HG03025 (cell line): ENCODE measurements at regions not wholly inside any gene's neighbourhood (a gene's known extent, or its start where the extent isn't known, plus 50 kb on each side); places are given as distances from the start of the nearest gene placed in this dataset.

Source experiments
- ATAC-seq: cut with Tn5 transposase; IDR thresholded peaks from one replicate; pipeline ENCODE4 v1.9.1; 2021; ENCODE audit warnings: mild to moderate bottlenecking, moderate library complexity; ENCODE audit not compliant: unreplicated experiment, low FRiP score

DNA sequence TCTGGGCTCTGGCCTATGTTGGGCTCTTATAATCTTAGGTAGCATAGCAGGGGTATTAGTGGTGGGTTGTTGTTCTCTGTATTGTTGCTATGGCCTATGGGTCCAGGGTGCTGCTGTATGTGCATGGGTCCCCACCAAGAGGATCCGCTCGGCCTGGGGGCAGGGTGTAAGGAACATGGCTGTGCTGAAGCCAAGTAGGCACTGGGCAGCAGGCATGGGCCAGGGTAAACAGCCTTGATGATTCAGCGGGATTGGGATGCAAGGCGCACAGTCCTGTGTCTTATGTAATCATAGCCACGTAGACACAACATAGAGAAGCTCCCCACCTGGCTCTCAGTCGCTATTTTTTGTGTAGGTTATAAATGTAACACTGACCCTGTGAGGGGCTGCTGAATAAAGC lies 306.9 kb downstream of the ZPLD1 start:
- no peak for ATAC-seq

DNA sequence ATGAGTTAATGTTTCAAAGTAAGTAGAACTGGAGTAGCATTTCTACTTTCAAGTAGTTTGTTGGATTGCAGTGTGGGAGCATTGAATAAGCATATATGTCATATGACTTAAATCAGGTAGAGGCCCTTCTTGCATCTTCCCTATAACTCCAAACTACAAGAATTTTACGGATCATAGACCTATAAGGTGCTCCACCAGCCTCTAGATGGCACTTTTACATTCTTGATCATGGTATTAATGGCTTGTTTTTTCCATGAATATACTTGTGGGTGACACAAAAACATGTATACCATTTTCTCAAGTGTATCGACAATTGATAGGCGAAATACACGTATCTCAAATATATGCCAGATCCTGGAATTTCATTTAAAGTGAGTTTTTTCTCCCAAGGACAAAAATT lies 311.1 kb downstream of the ZPLD1 start:
- no peak for ATAC-seq

DNA sequence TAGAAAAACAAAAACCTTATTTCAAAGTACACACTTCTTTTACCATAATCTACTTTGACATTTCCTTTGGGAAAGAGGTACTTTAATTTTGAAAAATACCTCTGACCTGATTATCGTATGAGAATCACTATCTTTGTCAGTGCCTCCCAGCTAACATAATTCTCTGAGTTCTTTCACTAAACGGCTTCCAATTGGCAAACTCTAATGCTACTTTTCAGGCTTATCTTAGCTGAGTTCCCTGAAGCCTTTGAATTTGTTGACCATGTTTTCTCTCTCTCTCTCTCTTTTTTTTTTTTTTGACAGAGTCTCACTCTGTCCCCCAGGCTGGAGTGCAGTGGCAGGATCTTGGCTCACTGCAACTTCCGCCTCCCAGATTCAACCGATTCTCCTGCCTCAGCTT lies 312.8 kb downstream of the ZPLD1 start:
- ATAC-seq, result no peak

DNA sequence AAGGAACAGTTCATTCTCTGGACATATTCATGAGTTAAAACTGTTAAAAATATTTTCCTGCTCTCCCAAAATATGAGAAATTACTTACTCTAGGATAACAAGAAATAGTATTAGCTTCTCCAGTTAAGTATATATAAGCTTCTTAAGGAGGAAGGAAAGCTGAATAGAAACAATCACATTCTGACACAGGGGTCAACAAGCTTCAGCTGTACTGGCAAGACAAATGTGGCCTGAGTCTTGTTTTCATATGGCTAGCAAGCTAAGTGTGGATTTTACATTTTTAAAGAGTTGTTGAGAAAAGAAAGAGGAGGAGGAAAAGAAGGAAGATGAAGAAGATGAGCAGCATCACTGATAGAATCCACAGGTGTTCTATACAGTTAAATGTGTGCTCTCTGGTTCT lies 313.8 kb downstream of the ZPLD1 start:
- no peak for ATAC-seq

DNA sequence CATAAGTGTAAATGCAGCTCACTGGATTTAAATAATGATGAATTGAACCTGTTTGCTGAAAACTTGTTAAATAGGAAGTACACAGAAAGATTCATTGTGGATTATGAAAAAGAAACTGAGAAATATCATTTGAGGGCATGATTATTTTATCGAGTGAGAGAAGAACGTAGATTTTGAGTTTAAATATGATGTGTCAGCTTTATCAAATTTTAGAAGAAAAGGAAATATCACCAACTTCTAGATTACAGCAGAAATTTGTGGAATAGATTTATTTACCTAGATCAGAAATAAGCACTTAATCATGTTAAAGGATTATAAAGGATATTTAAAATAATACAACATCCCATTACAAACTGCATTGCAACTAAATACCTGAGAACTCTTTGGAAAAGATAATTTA lies 315.5 kb downstream of the ZPLD1 start:
- ATAC-seq, result no peak

DNA sequence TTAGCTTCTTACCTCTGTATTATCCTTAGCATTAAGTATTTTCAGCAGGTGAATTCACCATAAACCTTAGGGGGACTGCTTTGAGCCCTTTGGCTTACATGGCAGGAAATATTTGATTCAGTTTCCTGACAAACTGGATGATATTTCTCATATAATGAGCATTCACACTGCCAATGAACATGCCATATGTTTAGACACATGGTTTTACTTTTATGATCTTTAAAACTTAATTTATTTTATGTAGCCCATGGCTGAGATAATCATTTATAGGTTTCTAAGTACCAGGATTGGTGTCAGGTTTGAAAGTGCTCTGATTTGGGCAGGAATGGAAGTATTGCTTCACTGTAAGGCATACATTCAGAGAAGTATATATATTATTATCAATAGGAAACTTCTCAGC lies 319.1 kb downstream of the ZPLD1 start:
- no peak for ATAC-seq

DNA sequence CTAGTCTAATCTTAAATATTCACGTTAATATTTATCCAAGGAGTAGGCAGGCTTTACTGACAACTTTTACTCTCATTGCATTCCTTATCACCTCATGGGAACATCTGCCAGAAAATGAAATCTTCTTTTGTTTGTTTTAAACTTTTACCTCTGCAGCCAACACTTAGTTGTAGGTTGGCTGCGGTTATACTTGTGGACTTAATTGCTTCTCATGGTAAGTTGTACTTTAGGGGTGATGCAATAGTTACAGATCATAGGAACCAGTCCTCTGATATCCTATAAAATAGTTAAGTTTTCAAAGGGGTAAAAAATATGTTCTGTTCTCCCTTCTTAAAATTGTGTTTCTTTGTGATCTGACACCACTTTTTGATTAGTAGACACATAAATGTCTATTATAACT lies 321.9 kb downstream of the ZPLD1 start:
- ATAC-seq, result no peak

DNA sequence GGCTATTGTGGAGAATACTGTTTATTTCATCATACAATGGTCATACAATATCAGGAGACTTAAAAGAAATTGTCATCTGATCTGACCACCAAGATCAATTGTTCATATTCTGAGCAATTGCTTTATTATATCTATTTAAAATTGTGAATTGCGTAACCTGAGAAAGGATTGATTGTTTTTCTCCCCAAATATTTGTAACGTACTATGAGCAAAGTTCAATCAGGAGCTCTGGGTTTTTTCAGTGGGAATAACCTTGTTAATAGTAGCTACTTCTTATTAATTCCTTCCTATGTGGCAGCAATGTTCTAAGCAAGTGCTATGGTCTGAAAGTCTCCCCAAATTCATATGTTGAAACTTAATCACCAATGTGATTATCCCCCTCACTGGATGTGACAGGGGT lies 323.1 kb downstream of the ZPLD1 start:
- ATAC-seq, result no peak

DNA sequence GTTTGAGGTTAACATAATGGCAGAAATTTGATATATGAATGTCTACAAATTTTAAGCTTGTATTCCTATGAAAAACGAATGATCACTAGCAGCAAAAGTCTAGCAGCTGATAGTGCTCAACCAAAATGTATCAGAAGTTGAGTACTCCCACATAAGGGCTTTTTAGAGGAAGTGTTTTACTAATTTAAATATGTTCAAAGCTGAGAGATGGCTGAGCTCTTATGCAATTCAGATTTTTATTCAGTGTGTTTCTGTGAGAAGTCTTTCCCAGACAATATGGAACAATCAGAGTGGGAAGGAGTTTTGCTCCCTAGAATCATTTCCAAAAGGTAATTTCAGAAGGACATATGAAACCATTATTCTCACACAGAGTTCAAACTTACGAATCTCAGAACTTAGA lies 327.0 kb downstream of the ZPLD1 start:
- ATAC-seq, result no peak

DNA sequence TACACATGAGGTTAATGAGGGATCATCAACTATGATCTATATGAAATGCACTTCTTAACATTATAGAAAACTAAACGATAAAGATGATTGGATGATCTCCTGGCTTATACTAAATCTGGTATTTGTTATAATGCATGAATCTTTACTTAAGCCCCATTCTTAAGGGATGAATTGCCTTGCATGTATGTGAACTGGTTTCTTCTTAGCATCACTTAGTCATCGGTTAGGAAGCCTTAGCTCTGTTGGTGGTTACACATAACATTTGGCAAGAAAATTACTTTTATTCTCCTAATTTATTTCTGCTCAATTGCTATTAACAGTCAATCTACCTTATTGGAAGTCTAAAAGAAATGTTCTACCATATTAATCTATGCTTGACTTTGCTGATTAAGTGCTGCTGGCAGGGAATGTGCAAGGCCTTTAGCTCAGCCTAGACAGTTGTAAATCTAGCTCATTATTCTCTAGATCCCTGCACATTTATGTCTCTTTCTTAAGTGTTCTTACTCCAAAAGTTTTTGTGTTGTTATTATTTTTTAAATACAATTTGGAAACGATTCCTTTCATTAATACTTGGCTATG lies 356.0 kb downstream of the ZPLD1 start:
- ATAC-seq, result no peak

DNA sequence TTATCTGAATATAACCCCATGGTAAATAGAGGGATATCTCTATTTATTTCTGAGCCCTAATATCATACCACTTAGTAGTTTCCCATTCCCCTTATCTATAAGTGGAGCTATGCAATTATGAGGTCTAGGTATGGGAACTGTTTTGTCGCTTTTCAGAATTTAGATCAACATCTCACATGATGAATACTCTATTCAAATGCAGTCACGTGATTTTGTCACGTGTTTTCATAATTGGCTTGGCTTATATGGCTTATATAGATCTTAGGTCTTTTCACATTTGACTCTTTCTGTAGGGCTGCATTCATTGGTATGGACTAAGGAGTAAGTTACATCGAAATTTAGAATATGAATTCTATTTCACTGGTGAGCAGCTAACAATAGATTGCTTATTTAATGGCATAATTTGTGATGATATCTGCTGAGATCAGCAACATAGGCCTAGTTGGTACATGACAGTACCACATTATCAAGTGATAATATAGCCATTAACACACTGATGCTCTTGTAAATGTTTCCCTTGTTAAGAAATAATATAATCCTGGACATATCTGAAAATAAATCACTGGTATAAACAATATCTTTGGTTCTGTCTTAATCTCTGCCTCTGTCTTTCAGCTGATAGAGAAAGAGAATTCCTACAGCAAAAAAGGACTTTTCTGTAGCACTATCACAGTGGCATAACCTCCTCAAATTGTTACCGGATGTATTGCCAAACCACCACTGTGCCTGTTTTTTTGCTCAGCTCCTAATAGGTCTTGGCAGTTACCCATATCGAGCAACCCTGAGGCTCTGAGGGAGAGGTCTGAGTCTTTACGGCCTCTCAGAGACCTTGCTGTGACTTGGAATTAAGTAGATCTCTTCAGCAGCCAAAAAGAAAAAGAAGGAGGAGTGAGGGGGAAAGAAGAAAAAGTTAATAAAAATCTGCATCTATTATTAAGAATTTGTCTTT lies 357.1 kb downstream of the ZPLD1 start:
- no peak for ATAC-seq

DNA sequence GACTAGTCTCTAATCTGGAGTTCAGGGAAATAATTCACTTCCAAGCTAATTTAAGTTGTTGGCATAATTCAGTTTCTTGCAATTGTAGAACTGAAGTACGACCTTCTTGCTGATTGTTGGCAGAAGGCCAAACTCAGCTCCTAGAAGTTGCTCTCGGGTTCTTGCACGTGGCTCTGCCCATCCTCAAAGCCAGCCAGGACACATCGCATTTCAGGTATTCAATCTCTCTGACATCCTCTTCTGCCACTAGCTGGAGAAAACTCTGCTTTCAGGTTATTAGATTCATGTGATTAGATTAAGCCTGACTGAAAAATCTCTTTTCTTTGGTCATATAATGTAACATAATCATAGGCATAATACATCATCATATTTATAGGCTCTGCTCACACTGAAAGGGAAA lies 362.0 kb downstream of the ZPLD1 start:
- no peak for ATAC-seq

DNA sequence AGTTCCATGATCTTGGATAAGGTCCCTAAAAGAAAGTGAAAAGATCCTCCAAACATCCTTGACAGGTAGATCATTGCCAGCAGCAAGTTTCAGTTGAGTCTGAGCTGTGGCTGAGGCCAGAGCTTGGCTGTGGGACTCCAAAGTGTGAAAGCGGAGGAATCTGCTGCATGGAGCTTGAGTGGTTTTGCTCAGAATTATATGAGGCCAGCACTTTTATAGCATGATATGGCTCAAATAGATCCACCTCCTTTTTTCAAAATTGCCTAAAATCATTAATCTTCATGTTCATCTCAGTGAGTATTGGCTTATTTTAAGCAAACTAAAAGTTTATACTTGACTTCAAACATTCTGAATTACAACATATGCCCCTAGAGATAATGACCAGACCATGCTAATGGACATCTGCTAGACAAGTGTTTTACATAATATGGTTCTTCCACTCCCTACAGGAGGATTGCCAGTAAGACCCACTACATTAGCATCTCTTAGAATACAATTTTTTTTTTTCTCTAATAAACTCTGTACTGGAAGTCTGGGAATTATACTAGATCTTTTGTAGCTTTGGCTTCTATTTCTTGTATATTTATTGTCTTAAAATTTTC lies 368.1 kb downstream of the ZPLD1 start:
- no peak for ATAC-seq

DNA sequence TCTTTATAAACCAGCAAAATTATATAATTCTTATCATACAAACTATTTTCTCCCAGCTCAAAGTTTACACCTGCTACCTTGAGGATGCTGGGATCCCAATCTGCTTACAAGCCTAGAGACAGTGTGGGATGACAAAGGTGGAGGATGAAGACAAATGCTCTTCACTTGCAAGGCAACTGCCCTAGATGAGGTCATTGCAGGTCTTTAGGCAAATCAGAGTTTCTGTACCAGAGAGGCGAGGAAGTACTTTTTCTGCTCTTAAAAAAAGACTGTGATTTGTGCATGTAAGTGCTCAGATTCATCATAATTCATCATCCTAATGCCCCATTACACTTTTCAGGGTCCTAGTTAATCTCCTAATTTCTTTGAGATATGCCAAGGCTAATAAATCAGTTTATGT lies 376.1 kb downstream of the ZPLD1 start:
- ATAC-seq, result no peak

DNA sequence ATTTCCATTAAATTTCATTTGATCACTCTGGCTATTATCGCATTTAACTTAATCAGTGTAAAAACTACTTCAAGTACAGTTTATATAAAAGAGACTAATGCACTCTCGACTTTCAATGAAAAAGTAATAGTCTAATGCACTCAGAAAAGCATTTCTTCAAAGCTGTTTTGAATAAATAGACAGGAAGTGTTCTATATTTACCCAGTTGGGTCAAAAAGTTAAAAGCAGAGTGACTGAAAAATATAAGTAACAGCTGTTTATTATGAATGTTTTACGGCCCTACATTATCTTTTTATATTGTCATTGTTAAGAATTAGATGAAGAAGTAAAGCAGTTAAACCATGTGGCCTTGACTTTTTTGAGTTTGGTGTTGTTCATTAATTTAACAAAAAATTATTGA lies 391.8 kb downstream of the ZPLD1 start:
- no peak for ATAC-seq

DNA sequence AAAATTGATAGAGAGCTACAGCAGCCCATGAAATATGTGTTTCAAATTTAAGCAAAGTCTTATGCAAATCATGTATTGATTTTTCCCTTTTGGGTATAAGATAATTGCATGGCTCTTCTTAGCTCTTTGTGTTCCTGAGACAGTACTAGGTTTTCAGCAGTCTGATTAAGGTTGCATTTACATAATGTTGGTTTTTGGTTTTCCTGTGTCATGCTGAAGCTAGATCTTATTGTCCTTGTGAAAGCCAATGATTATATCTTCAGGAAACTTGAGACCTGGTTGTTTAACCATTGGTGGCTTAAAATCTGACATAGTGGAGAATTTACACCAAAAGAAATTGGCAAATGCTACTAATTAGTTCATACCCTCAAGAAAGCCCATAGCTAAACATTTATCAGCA lies 392.6 kb downstream of the ZPLD1 start:
- ATAC-seq, result no peak

DNA sequence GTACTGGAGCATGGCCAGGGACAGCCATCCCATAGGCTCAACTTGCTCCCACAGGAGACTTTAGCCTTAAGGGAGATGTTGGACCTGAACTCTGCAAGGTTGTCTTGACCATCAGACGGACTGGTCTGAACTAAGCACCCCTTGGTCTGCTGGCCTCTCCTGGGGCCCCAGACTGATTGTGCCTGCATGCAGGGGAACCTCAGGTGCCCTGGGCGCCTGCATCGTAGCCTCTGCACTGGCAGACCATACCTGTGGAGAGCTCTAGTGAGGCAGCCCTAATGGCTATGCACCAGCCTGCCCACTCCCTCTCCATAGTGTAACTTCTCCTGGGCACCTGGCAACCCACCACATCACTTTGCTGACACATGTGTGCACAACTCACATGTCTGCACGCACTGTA lies 395.6 kb downstream of the ZPLD1 start:
- no peak for ATAC-seq

DNA sequence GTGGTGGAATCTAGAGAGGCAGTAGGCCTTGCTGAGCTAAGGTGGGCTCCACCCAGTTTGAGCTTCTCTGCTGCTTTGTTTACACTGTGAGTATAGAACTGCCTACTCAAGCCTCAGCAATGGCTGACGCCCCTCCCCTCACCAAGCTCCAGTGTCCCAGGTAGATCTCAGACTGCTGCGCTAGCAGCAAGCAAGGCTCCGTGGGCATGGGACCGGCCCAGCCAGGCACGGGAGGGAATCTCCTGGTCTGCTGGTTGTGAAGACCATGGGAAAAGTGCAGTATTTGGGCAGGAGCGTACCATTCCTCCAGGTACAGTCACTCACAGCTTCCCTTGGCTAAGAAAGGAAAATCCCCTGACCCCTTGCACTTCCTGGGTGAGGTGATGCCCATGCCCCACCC lies 407.1 kb downstream of the ZPLD1 start:
- ATAC-seq, result no peak

DNA sequence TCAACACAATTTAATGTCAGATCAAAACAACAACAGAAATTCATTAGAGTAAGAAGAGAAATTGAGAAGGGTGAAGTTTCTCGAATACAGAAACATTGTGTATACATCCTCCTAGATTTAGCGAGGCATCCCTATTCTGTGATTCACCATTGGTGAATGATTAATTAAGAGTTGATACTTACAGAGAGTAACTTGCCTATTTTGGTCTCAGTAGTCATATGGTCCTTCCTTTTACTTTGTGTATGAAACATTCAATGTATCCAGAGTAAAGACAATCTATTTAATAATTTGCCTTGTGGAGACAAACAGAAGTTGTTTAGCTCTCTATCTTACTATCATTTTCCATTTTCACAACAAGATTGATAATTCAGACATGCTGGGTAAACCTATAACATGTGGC lies 432.0 kb downstream of the ZPLD1 start:
- ATAC-seq, result no peak

DNA sequence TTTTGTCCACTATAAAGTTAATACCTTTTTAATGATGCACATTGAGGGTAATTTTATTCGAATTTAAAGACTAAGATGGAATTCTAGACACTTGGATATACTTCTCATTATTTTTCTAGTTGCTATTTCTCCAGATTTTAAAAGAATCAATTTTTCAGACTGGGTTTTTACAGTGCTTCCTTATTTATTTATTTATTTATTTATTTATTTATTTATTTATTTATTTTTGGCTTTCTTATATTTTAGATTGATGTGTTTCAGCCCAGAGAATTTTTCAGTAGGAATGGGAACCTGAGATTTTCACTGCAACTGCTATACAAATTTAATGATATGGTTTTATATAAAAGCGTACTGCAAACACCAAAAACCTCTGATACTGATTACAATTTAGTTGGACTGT lies 448.7 kb downstream of the ZPLD1 start:
- ATAC-seq, result no peak

DNA sequence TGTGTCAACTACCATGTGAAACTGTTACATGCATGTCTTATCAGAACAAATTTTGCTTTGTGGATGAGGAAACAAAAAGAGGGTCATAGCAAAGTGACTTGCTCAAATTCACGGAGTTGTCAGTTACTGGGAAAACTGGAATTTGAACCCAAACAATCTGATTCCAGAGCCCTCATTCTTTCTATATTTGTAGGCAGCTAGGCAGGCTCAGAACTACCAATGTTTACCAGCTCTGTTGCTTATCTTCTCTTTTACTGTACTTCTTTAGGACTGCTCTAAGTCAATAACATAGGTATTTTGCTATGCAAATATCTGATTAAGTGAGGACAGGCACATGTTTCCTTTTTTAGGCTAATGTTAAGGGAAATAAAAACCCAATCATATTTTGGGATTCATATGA lies 450.5 kb downstream of the ZPLD1 start:
- ATAC-seq, result no peak

DNA sequence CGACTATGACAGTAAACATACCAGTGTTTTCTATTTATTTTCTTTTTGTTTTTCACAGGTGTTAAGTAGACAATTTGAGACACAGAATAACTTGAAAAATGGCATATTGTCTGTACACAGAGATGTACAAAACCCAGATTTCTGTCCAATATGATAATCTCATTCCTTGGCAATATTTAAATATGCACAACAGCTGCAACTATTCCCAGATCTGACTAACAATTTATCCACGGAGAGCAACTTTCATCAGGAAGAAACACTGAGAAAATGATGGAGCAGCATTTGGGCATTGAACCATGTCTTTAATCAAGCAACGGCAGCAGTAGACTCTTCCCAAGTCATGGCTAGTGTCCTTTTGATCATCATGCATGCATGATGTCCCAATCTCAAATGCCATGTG lies 452.6 kb downstream of the ZPLD1 start:
- ATAC-seq, result no peak
